ENCODE measurements at regions not wholly inside any gene's neighbourhood (a gene's known extent, or its start where the extent isn't known, plus 50 kb on each side); places are given as distances from the start of the nearest gene placed in this dataset.

GRCh38 chr12:76698966-76699365, 64.9 kb upstream of the ZDHHC17 start:
- no peak overlapping the region for H3K4me3 ChIP-seq (ENCODE audit: low read depth, low read length)
- TF ChIP-seq CTCF (IDR thresholded peaks at IDR 0.05; ENCODE audit: low read depth, low read length, missing control alignments) = no peak
- no peak for DNase-seq (ENCODE audit: low read depth)

GRCh38 chr12:76701690-76702089, 62.2 kb upstream of the ZDHHC17 start:
- no peak for DNase-seq (ENCODE audit: low read depth)
- no peak overlapping the region for H3K4me3 ChIP-seq (ENCODE audit: low read depth, low read length)
- no peak for TF ChIP-seq CTCF (IDR thresholded peaks at IDR 0.05; ENCODE audit: low read depth, low read length, missing control alignments)

- no peak for DNase-seq (ENCODE audit: low read depth)
- H3K4me3 ChIP-seq (ENCODE audit: low read depth, low read length) = no peak overlapping the region
- TF ChIP-seq CTCF (IDR thresholded peaks at IDR 0.05; ENCODE audit: low read depth, low read length, missing control alignments) = no peak
These were observed 61.0 kb upstream of the ZDHHC17 start for GRCh38 chr12:76702946-76703345.

- no peak for TF ChIP-seq CTCF (IDR thresholded peaks at IDR 0.05; ENCODE audit: low read depth, low read length, missing control alignments)
- no peak for DNase-seq (ENCODE audit: low read depth)
- no peak overlapping the region for H3K4me3 ChIP-seq (ENCODE audit: low read depth, low read length)
These were observed 59.2 kb upstream of the ZDHHC17 start for GRCh38 chr12:76704693-76705092.

- no peak for TF ChIP-seq CTCF (IDR thresholded peaks at IDR 0.05; ENCODE audit: low read depth, low read length, missing control alignments)
- DNase-seq (ENCODE audit: low read depth) = no peak
- H3K4me3 ChIP-seq (ENCODE audit: low read depth, low read length) = no peak overlapping the region
These were observed 57.8 kb upstream of the ZDHHC17 start for GRCh38 chr12:76706101-76706500.

GRCh38 chr12:76706761-76707160, 57.2 kb upstream of the ZDHHC17 start:
- DNase-seq (ENCODE audit: low read depth) = no peak
- no peak overlapping the region for H3K4me3 ChIP-seq (ENCODE audit: low read depth, low read length)
- no peak for TF ChIP-seq CTCF (IDR thresholded peaks at IDR 0.05; ENCODE audit: low read depth, low read length, missing control alignments)

GRCh38 chr12:76707772-76708171, 56.1 kb upstream of the ZDHHC17 start:
- H3K4me3 ChIP-seq (ENCODE audit: low read depth, low read length) = no peak overlapping the region
- DNase-seq (ENCODE audit: low read depth) = no peak
- TF ChIP-seq CTCF (IDR thresholded peaks at IDR 0.05; ENCODE audit: low read depth, low read length, missing control alignments) = no peak
